Suppressor macrophage treated with lipopolysaccharide for 1 hour (primary cell): ENCODE measurements at regions not wholly inside any gene's neighbourhood (a gene's known extent, or its start where the extent isn't known, plus 50 kb on each side); places are given as distances from the start of the nearest gene placed in this dataset.
"Not testable (repeated sequence)": the region's sequence is repeated elsewhere in the genome, so short reads cannot be mapped to it uniquely, and the experiment has no call there.

Experiments
- DNase-seq, 3 donors: peaks; one replicate each; pipeline ENCODE4 v3.0.0-alpha.2; 2020 to 2022

- DNase-seq = no peak
Measured at GRCh38 chr1:166630369-166630768, 208.9 kb upstream of the POGK start.

GRCh38 chr1:166638137-166638536 lies 201.1 kb upstream of the POGK start:
- DNase-seq = no peak

- DNase-seq = not testable (repeated sequence)
Measured at GRCh38 chr1:166657228-166657627, 182.0 kb upstream of the POGK start.

- DNase-seq = not testable (repeated sequence)
Measured at GRCh38 chr1:166666790-166667189, 172.5 kb upstream of the POGK start.

GRCh38 chr1:166667600-166667999 lies 171.7 kb upstream of the POGK start:
- not testable (repeated sequence) for DNase-seq

- DNase-seq = no peak
Measured at GRCh38 chr1:166671627-166672026, 167.6 kb upstream of the POGK start.

- DNase-seq = no peak
Measured at GRCh38 chr1:166673722-166674121, 165.6 kb upstream of the POGK start.

- no peak for DNase-seq
Measured at GRCh38 chr1:166675213-166675612, 164.1 kb upstream of the POGK start.

- no peak for DNase-seq
Measured at GRCh38 chr1:166676981-166677380, 162.3 kb upstream of the POGK start.

GRCh38 chr1:166679369-166679768 lies 159.9 kb upstream of the POGK start:
- DNase-seq = no peak

- no peak for DNase-seq
Measured at GRCh38 chr1:166682588-166682987, 156.7 kb upstream of the POGK start.

GRCh38 chr1:166684669-166685068 lies 154.6 kb upstream of the POGK start:
- DNase-seq = not testable (repeated sequence)

GRCh38 chr1:166685200-166685599 lies 154.1 kb upstream of the POGK start:
- no peak for DNase-seq

GRCh38 chr1:166685891-166686290 lies 153.4 kb upstream of the POGK start:
- DNase-seq = not testable (repeated sequence)

- DNase-seq = not testable (repeated sequence)
Measured at GRCh38 chr1:166690596-166690995, 148.7 kb upstream of the POGK start.

- no peak for DNase-seq
Measured at GRCh38 chr1:166691476-166691875, 147.8 kb upstream of the POGK start.

GRCh38 chr1:166692346-166692745 lies 146.9 kb upstream of the POGK start:
- DNase-seq = no peak

- DNase-seq = no peak
Measured at GRCh38 chr1:166693158-166693557, 146.1 kb upstream of the POGK start.

- no peak for DNase-seq
Measured at GRCh38 chr1:166693673-166694297, 145.5 kb upstream of the POGK start.

- no peak for DNase-seq
Measured at GRCh38 chr1:166695115-166695514, 144.2 kb upstream of the POGK start.

- DNase-seq = not testable (repeated sequence)
Measured at GRCh38 chr1:166695834-166696233, 143.4 kb upstream of the POGK start.

GRCh38 chr1:166698771-166699170 lies 140.5 kb upstream of the POGK start:
- no peak for DNase-seq

GRCh38 chr1:166699613-166700012 lies 139.7 kb upstream of the POGK start:
- no peak for DNase-seq

GRCh38 chr1:166700696-166701095 lies 138.6 kb upstream of the POGK start:
- DNase-seq = no peak

- no peak for DNase-seq
Measured at GRCh38 chr1:166701603-166702100, 137.6 kb upstream of the POGK start.
